HepG2 (cell line): ENCODE measurements at regions not wholly inside any gene's neighbourhood (a gene's known extent, or its start where the extent isn't known, plus 50 kb on each side); places are given as distances from the start of the nearest gene placed in this dataset.

ENCODE experiments used
- ATAC-seq: fragments of 200-7000 bp; cut with Tn5 transposase; 3 replicates; pipeline ENCODE4 v1.9.1; 2020; ENCODE audit warnings: mild to moderate bottlenecking, moderate library complexity
- BruUV-seq: library from RNA; stranded (reverse); fragments of 400-500 nt; replicated peaks from 2 replicates; lab custom pipeline; 2021; lab: Mats Ljungman, UMichigan
- CTCF ChIA-PET: fragments of 300-600 bp; formaldehyde crosslinking; extraction: SDS; loops from one replicate; lab custom pipeline; 2021; ENCODE audit warnings: low total read pairs, inconsistent platforms, low intra/inter-chr PET ratio; lab: Yijun Ruan, JAX
- POLR2A ChIA-PET: fragments of 350-600 bp; sonication (Branson Sonifier 250); formaldehyde crosslinking; loops from one replicate; lab custom pipeline; 2020; ENCODE audit warnings: antibody characterized with exemption, inconsistent platforms; lab: Yijun Ruan, JAX
- DNase-seq: peaks from one replicate; pipeline ENCODE4 v3.0.0-alpha.2; 2015; ENCODE audit warnings: low spot score
- FAIRE-seq: peaks from 3 replicates; lab custom pipeline; 2011; peaks lifted over from hg19 to GRCh38; lab: Jason Lieb, UNC
- H2AFZ ChIP-seq: one replicate; pipeline ENCODE4 v1.6.1; 2011; ENCODE audit warnings: low read length, inconsistent platforms
- H3K27ac ChIP-seq: fragments of 300-600 bp; 3 replicates; pipeline ENCODE4 v1.8.0; 2011; ENCODE audit warnings: mixed run types, mild to moderate bottlenecking, mixed read lengths, low read length, inconsistent platforms; ENCODE audit not compliant: insufficient read depth; ENCODE audit errors: extremely low read length
- H3K27me3 ChIP-seq, 2 experiments: fragments of 200-600 bp in 1 of 2; 2 replicates in 1 of 2; 3 replicates in 1 of 2; pipeline versions ENCODE4 v1.6.0 to v1.8.0; 2011; ENCODE audit warnings: low read length in 2 of 2, mild to moderate bottlenecking in 2 of 2, moderate library complexity in 2 of 2, inconsistent platforms in 1 of 2; ENCODE audit not compliant: insufficient read depth in 2 of 2, control insufficient read depth in 1 of 2
- H3K36me3 ChIP-seq, 2 experiments: fragments of 200-600 bp in 1 of 2; replicated peaks in 1 of 2; 2 replicates in 1 of 2; 3 replicates in 1 of 2; pipeline versions ENCODE4 v1.5.1 to v1.8.0; 2011; ENCODE audit warnings: low read length in 2 of 2, inconsistent platforms in 1 of 2; ENCODE audit not compliant: insufficient read depth in 2 of 2, control insufficient read depth in 1 of 2
- H3K4me1 ChIP-seq: 2 replicates; pipeline ENCODE4 v1.5.1; 2012; ENCODE audit warnings: low read length, inconsistent platforms; ENCODE audit not compliant: insufficient read depth
- H3K4me2 ChIP-seq: 2 replicates; pipeline ENCODE4 v1.6.0; 2011; ENCODE audit warnings: low read depth, low read length, inconsistent platforms
- H3K4me3 ChIP-seq, 3 experiments: fragments of 200-600 bp in 1 of 3; sonication (generic), shearing (Covaris generic) in 1 of 3; replicated peaks in 1 of 3; 2 replicates each; pipeline ENCODE4 v1.5.1; 2011 to 2016; ENCODE audit warnings: low read length in 3 of 3, inconsistent platforms in 2 of 3, low read depth in 2 of 3, mild to moderate bottlenecking in 2 of 3, control low read depth in 1 of 3, mixed read lengths in 1 of 3; ENCODE audit not compliant: insufficient read depth in 1 of 3
- H3K79me2 ChIP-seq: one replicate; pipeline ENCODE4 v1.6.1; 2011; ENCODE audit warnings: low read length, inconsistent platforms; ENCODE audit not compliant: insufficient read depth
- H3K9ac ChIP-seq: 2 replicates; pipeline ENCODE4 v1.6.0; 2011; ENCODE audit warnings: mild to moderate bottlenecking, low read depth, low read length, inconsistent platforms; ENCODE audit not compliant: insufficient read depth
- H3K9me3 ChIP-seq: 2 replicates; pipeline ENCODE4 v1.5.1; 2012; ENCODE audit warnings: mild to moderate bottlenecking, low read length
- H4K20me1 ChIP-seq: 2 replicates; pipeline ENCODE4 v1.6.0; 2011; ENCODE audit warnings: inconsistent platforms, mild to moderate bottlenecking, low read length, moderate library complexity; ENCODE audit not compliant: insufficient read depth
- ATF7 ChIP-seq, 2 experiments: fragments of 450-650 bp in 1 of 2; sonication (generic) in 1 of 2; formaldehyde crosslinking in 1 of 2; IDR thresholded peaks; 2 replicates each; pipeline versions ENCODE4 v1.4.0 to v1.6.1; 2016 to 2020; ENCODE audit warnings: antibody characterized with exemption in 1 of 2, mild to moderate bottlenecking in 1 of 2, missing genetic modification reagents in 1 of 2
- GFI1 ChIP-seq: sonication (generic); formaldehyde crosslinking; IDR thresholded peaks from 2 replicates; pipeline ENCODE4 v1.5.0; 2020; ENCODE audit warnings: missing genetic modification reagents, mild to moderate bottlenecking, borderline replicate concordance
- KDM5A ChIP-seq: fragments of 200-600 bp; sonication (generic); IDR thresholded peaks from 2 replicates; pipeline ENCODE4 v1.7.0; 2018; ENCODE audit warnings: antibody characterized with exemption, mild to moderate bottlenecking, low read length, borderline replicate concordance
- KLF11 ChIP-seq: IDR thresholded peaks from 2 replicates; pipeline ENCODE4 v1.6.1; 2016; ENCODE audit warnings: missing compliant biosample characterization
- MAFF ChIP-seq: IDR thresholded peaks from 2 replicates; pipeline ENCODE4 v1.6.1; 2011; ENCODE audit warnings: low read depth, low read length, improper control_type of control experiment
- MAFK ChIP-seq, 2 experiments: IDR thresholded peaks in 1 of 2; conservative IDR thresholded peaks in 1 of 2; 2 replicates each; pipeline ENCODE4 v1.6.1; 2011; ENCODE audit warnings: improper control_type of control experiment in 2 of 2, low read length in 2 of 2
- NFE2L2 ChIP-seq: fragments of 150-350 bp; IDR thresholded peaks from 2 replicates; pipeline ENCODE4 v1.6.1; 2014; ENCODE audit warnings: low read length
- PAX8 ChIP-seq: sonication (generic); formaldehyde crosslinking; IDR thresholded peaks from 2 replicates; pipeline ENCODE4 v1.8.0; 2022; ENCODE audit warnings: mild to moderate bottlenecking, missing genetic modification reagents, borderline replicate concordance
- RCOR2 ChIP-seq: IDR thresholded peaks from 2 replicates; pipeline ENCODE4 v1.6.1; 2016; ENCODE audit warnings: missing biosample characterization, missing genetic modification reagents
- SALL2 ChIP-seq: sonication (generic); formaldehyde crosslinking; IDR thresholded peaks from 2 replicates; pipeline ENCODE4 v1.8.1; 2023; ENCODE audit warnings: mild to moderate bottlenecking, missing genetic modification reagents, inconsistent platforms
- TGIF2 ChIP-seq: IDR thresholded peaks from 2 replicates; pipeline ENCODE4 v1.6.1; 2016; ENCODE audit warnings: control low read depth, missing compliant biosample characterization
- ZFP62 ChIP-seq: sonication (generic); formaldehyde crosslinking; IDR thresholded peaks from 2 replicates; pipeline ENCODE4 v1.4.0; 2020; ENCODE audit warnings: missing genetic modification reagents
- ZIK1 ChIP-seq: sonication (generic); formaldehyde crosslinking; IDR thresholded peaks from 2 replicates; pipeline ENCODE4 v1.5.0; 2020; ENCODE audit warnings: mild to moderate bottlenecking, low read depth, missing genetic modification reagents, borderline replicate concordance
- ZNF10 ChIP-seq: sonication (generic); formaldehyde crosslinking; IDR thresholded peaks from 2 replicates; pipeline ENCODE4 v1.4.0; 2020; ENCODE audit warnings: mild to moderate bottlenecking, low read depth, missing genetic modification reagents, borderline replicate concordance
- ZNF720 ChIP-seq: sonication (generic); formaldehyde crosslinking; IDR thresholded peaks from 2 replicates; pipeline ENCODE4 v1.4.0; 2020; ENCODE audit warnings: missing genetic modification reagents
- ZNF891 ChIP-seq: sonication (generic); formaldehyde crosslinking; IDR thresholded peaks from 2 replicates; pipeline ENCODE4 v1.5.0; 2020; ENCODE audit warnings: mild to moderate bottlenecking, missing genetic modification reagents
- ZSCAN21 ChIP-seq: sonication (generic); formaldehyde crosslinking; IDR thresholded peaks from 2 replicates; pipeline ENCODE4 v1.8.0; 2022; ENCODE audit warnings: mild to moderate bottlenecking, missing genetic modification reagents, moderate library complexity, borderline replicate concordance
- WGBS: methylation state at CpG from one replicate; pipeline ENCODE4 v1.1.6; 2017; ENCODE audit warnings: low lambda C conversion rate; 5-methylcytosine and 5-hydroxymethylcytosine counted together
- in situ Hi-C: cut with HindIII; loops from 2 replicates; pipeline ENCODE4 v1.10.0; 2017; ENCODE audit warnings: low pct_unique_long_range_greater_than_20kb; ENCODE audit not compliant: extremely low pct_ligation_motif_present
- intact Hi-C: fragments of 100-400 bp; cut with micrococcal nuclease; formaldehyde crosslinking; loops from one replicate; pipeline ENCODE4 v1.10.0; 2022; ENCODE audit not compliant: unreplicated experiment
- TF ChIP-seq, protein P1 (sequence below): IDR thresholded peaks from 2 replicates; pipeline ENCODE4 v1.6.1; 2018; ENCODE audit warnings: missing genetic modification reagents, mild to moderate bottlenecking, missing compliant biosample characterization
- TF ChIP-seq, protein P2 (sequence below): sonication (generic); formaldehyde crosslinking; IDR thresholded peaks from 2 replicates; pipeline ENCODE4 v1.4.0; 2020; ENCODE audit warnings: mild to moderate bottlenecking, missing genetic modification reagents
- TF ChIP-seq, protein P3 (sequence below): fragments of 450-650 bp; IDR thresholded peaks from 2 replicates; pipeline ENCODE4 v1.6.1; 2016

DNA sequence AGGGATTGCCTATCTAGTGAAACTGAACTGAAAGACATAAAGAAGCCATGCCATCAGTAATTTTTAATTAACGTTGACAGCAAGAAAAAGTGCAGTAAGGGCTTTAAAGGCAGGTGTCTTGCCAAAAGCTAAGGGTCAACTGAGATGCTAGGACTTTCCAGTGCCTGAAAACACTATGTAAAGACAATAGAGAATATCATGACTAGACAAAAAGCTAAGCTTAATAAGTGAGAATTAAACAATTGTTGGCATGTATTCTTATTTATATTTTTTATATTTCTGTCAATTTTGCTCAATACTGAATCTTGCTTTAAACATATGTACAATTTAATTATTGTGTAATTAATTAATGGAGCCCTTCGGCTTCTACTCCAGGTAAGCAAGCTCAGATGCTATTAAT is 803.1 kb downstream of the IGSF11 start:
- FAIRE-seq, result no peak
- H3K9ac ChIP-seq, result no peak overlapping the region
- H3K36me3 ChIP-seq, result no peaks in the 10 kb centered on the region

More for the DNA sequence above, 803.1 kb downstream of the IGSF11 start:
- no peaks in the 10 kb centered on the region for H4K20me1 ChIP-seq
- H3K4me1 ChIP-seq, result no peaks in the 10 kb centered on the region
- H3K4me2 ChIP-seq, result no peak overlapping the region
- no peaks in the 10 kb centered on the region for H3K79me2 ChIP-seq
- in situ Hi-C loops, result no loop called here
- WGBS, result 8% methylated on average over 2 of the region's 2 CpGs
- no peaks in the 10 kb centered on the region for H3K27me3 ChIP-seq
- POLR2A ChIA-PET, result no interaction called here
- H3K27ac ChIP-seq, result no peak overlapping the region
- H2AFZ ChIP-seq, result no peak overlapping the region
- no peak for ATAC-seq
- TF ChIP-seq KLF11 (CRISPR knock-in tag) (no peak), ZNF10 (CRISPR knock-in tag) (no peak), MAFF (0 out of 2 replicates have a peak, but pooled peaks have one; percentile 21), GFI1 (no peak), ZSCAN21 (CRISPR knock-in tag) (no peak), ZNF720 (no peak), MAFK (conservative IDR thresholded peaks at IDR 0.05 in 1 of 2, IDR thresholded peaks at IDR 0.05 in 1 of 2; ENCODE audit: low read length in 2 of 2) (peak in 1 of 2 experiments; percentile 52; a peak in 2 of 4 replicates), TGIF2 (CRISPR knock-in tag) (no peak), ZNF891 (CRISPR knock-in tag) (no peak), RCOR2 (CRISPR knock-in tag) (no peak), SALL2 (CRISPR knock-in tag) (no peak), NFE2L2 (peak; percentile 15; the same call in 1 of the 2 replicates), ZIK1 (no peak), ATF7 (IDR thresholded peaks at IDR 0.05) (no peak), ATF7 (CRISPR knock-in tag; IDR thresholded peaks at IDR 0.05) (no peak), ZFP62 (no peak), PAX8 (CRISPR knock-in tag) (no peak), KDM5A (no peak)
- TF ChIP-seq, protein P1, sequence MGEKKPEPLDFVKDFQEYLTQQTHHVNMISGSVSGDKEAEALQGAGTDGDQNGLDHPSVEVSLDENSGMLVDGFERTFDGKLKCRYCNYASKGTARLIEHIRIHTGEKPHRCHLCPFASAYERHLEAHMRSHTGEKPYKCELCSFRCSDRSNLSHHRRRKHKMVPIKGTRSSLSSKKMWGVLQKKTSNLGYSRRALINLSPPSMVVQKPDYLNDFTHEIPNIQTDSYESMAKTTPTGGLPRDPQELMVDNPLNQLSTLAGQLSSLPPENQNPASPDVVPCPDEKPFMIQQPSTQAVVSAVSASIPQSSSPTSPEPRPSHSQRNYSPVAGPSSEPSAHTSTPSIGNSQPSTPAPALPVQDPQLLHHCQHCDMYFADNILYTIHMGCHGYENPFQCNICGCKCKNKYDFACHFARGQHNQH (CRISPR knock-in tag), result no peak
- TF ChIP-seq, protein P2, sequence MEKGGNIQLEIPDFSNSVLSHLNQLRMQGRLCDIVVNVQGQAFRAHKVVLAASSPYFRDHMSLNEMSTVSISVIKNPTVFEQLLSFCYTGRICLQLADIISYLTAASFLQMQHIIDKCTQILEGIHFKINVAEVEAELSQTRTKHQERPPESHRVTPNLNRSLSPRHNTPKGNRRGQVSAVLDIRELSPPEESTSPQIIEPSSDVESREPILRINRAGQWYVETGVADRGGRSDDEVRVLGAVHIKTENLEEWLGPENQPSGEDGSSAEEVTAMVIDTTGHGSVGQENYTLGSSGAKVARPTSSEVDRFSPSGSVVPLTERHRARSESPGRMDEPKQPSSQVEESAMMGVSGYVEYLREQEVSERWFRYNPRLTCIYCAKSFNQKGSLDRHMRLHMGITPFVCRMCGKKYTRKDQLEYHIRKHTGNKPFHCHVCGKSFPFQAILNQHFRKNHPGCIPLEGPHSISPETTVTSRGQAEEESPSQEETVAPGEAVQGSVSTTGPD (CRISPR knock-in tag), result no peak
- TF ChIP-seq, protein P3, sequence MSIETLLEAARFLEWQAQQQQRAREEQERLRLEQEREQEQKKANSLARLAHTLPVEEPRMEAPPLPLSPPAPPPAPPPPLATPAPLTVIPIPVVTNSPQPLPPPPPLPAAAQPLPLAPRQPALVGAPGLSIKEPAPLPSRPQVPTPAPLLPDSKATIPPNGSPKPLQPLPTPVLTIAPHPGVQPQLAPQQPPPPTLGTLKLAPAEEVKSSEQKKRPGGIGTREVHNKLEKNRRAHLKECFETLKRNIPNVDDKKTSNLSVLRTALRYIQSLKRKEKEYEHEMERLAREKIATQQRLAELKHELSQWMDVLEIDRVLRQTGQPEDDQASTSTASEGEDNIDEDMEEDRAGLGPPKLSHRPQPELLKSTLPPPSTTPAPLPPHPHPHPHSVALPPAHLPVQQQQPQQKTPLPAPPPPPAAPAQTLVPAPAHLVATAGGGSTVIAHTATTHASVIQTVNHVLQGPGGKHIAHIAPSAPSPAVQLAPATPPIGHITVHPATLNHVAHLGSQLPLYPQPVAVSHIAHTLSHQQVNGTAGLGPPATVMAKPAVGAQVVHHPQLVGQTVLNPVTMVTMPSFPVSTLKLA, result no peak
- no peak for DNase-seq
- H3K4me3 ChIP-seq, result no peak overlapping the region
- CTCF ChIA-PET, result no interaction called here
- BruUV-seq, result no TSS peak
- intact Hi-C loops, result no loop called here
- H3K9me3 ChIP-seq, result peaks cover 51% of the 10 kb centered on the region
